Lower leg skin (tissue), 4 donors: ENCODE measurements at regions not wholly inside any gene's neighbourhood (a gene's known extent, or its start where the extent isn't known, plus 50 kb on each side); places are given as distances from the start of the nearest gene placed in this dataset.

Experiments
- DNase-seq, 2 donors: peaks; one replicate each; pipeline ENCODE4 v3.0.0-alpha.2; 2019; ENCODE audit warnings: low spot score in 2 of 2
- H3K4me3 ChIP-seq: fragments of 200-600 bp; sonication (generic); 2 replicates; pipeline ENCODE4 v1.5.1; 2017; ENCODE audit warnings: mild to moderate bottlenecking, low read depth; ENCODE audit not compliant: poor library complexity, severe bottlenecking
- CTCF ChIP-seq, 3 donors: fragments of 450-650 bp; IDR thresholded peaks; one replicate each; pipeline ENCODE4 v1.5.1; 2016; ENCODE audit warnings: antibody characterized with exemption in 3 of 3, mild to moderate bottlenecking in 3 of 3, moderate library complexity in 2 of 3
- POLR2A ChIP-seq, 2 donors: fragments of 450-650 bp; IDR thresholded peaks; one replicate each; pipeline ENCODE4 v1.6.1; 2016 to 2017; ENCODE audit warnings: antibody characterized with exemption in 2 of 2, mild to moderate bottlenecking in 1 of 2, moderate library complexity in 1 of 2
- WGBS, 2 donors: methylation state at CpG; one replicate each; pipeline ENCODE4 v1.1.5; 2018; 5-methylcytosine and 5-hydroxymethylcytosine counted together
- intact Hi-C: fragments of 100-400 bp; cut with DNase I; formaldehyde crosslinking; loops from one replicate; pipeline ENCODE4 v1.15.0; 2023; ENCODE audit warnings: low total_unique reads

- TF ChIP-seq POLR2A (IDR thresholded peaks at IDR 0.05) (no peak), CTCF (IDR thresholded peaks at IDR 0.05) (no peak)
- no peak for DNase-seq
- H3K4me3 ChIP-seq, result no peak overlapping the region
- WGBS, 2 donors, result 76 to 80% methylated on average over 11 of the region's 11 CpGs
- intact Hi-C loops, result no loop called here
Observed at GRCh38 chr20:56697476-56697875, 68.4 kb downstream of the TFAP2C start.

- WGBS, 2 donors, result 58 to 65% methylated on average over 3 of the region's 3 CpGs
- intact Hi-C loops, result no loop called here
- DNase-seq, result no peak
- TF ChIP-seq CTCF (IDR thresholded peaks at IDR 0.05) (no peak), POLR2A (IDR thresholded peaks at IDR 0.05) (no peak)
- no peak overlapping the region for H3K4me3 ChIP-seq
Observed at GRCh38 chr20:56698297-56698696, 69.2 kb downstream of the TFAP2C start.

GRCh38 chr20:56698749-56699148, 69.6 kb downstream of the TFAP2C start:
- 55 to 70% methylated on average over 6 to 7 of the region's 7 CpGs for WGBS, 2 donors
- DNase-seq, result no peak
- TF ChIP-seq POLR2A (IDR thresholded peaks at IDR 0.05) (no peak), CTCF (IDR thresholded peaks at IDR 0.05) (no peak)
- no peak overlapping the region for H3K4me3 ChIP-seq
- intact Hi-C loops, result no loop called here

GRCh38 chr20:56702931-56703840, 74.1 kb downstream of the TFAP2C start:
- WGBS, 2 donors, result 81 to 82% methylated on average over 21 of the region's 21 CpGs
- no peak for DNase-seq
- TF ChIP-seq POLR2A (IDR thresholded peaks at IDR 0.05), result no peak
- TF ChIP-seq CTCF (IDR thresholded peaks at IDR 0.05), result no peak
- intact Hi-C loops, result no loop called here
- H3K4me3 ChIP-seq, result no peak overlapping the region

GRCh38 chr20:56706867-56707360, 77.8 kb downstream of the TFAP2C start:
- no peak for DNase-seq
- WGBS, 2 donors, result 79 to 87% methylated on average over 6 of the region's 6 CpGs
- intact Hi-C loops, result no loop called here
- H3K4me3 ChIP-seq, result no peak overlapping the region
- no peak for TF ChIP-seq CTCF (IDR thresholded peaks at IDR 0.05)
- no peak for TF ChIP-seq POLR2A (IDR thresholded peaks at IDR 0.05)
